Panc1 (cell line): ENCODE measurements at regions not wholly inside any gene's neighbourhood (a gene's known extent, or its start where the extent isn't known, plus 50 kb on each side); places are given as distances from the start of the nearest gene placed in this dataset.

Experiments
- CTCF ChIP-seq: fragments of 450-650 bp; IDR thresholded peaks from 2 replicates; pipeline ENCODE4 v1.5.1; 2017; ENCODE audit warnings: mild to moderate bottlenecking
- POLR2AphosphoS5 ChIP-seq: IDR thresholded peaks from 2 replicates; pipeline ENCODE4 v1.6.1; 2012; ENCODE audit warnings: mild to moderate bottlenecking, low read depth, low read length, moderate library complexity

GRCh38 chr3:110788794-110789193, 282.8 kb upstream of the NECTIN3 start:
- TF ChIP-seq CTCF (no peak), POLR2AphosphoS5 (no peak)
